HG03342 (cell line): ENCODE measurements at regions not wholly inside any gene's neighbourhood (a gene's known extent, or its start where the extent isn't known, plus 50 kb on each side); places are given as distances from the start of the nearest gene placed in this dataset.

Source experiments
- ATAC-seq: cut with Tn5 transposase; IDR thresholded peaks from one replicate; pipeline ENCODE4 v1.9.1; 2021; ENCODE audit warnings: mild to moderate bottlenecking, moderate library complexity; ENCODE audit not compliant: unreplicated experiment

DNA sequence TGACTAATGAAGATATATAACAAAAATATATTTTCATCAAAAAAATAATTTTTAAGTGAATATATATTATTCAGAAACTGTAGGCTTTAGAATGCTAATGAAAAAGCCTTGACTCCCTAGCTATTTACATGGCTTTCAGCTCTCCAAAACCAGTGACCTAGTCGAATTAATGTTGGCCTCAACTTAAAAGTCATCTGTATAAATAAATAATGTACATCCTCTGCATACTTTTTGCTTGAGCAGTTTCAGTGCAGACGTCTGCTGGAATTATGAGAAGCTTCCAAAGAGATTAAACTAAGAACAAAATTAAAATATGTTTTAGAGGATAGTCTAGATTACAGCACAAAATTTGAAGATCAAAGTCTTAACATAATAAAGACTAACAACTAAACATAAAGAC is 520.4 kb upstream of the ALCAM start:
- ATAC-seq, result no peak

DNA sequence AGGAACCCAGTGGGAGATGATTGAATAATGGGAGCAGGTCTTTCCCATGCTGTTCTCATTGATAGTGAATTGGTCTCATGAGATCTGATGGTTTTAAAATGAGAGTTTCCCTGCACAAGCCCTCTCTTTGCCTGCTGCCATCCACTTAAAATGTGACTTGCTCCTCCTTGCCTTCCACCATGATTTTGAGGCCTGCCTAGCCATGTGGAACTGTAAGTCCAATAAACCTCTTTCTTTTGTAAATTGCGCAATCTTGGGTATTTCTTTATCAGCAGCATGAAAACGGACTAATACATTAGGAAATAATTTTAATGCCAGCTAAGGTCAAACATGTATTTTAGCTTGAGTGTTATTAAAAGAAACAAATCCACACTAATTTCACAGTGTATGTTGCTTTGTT is 517.6 kb upstream of the ALCAM start:
- no peak for ATAC-seq

- ATAC-seq, result no peak
Measured at GRCh38 chr3:104854468-104854867, 512.2 kb upstream of the ALCAM start.

- no peak for ATAC-seq
Measured at GRCh38 chr3:104855702-104856101, 511.0 kb upstream of the ALCAM start.

DNA sequence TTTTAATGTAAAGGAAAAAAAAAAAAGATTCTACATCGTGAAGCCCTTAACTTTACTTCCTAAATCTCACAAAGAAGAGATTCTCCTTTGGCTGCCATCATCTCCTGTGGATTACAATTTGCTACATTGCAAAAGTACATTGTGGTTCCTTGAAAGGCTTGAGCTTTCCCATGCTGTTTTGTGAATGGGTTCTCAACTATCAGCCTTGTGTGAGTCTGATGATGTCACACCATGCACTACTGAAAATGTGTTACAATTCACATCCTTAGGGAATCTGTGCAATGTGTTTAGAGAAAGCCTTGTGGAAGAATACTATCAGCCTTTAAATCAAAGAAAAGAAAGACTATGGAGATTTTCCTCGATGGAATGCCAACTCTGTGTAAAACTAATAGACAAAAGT is 510.0 kb upstream of the ALCAM start:
- ATAC-seq, result no peak

GRCh38 chr3:104868291-104868690 is 498.4 kb upstream of the ALCAM start:
- ATAC-seq, result no peak

DNA sequence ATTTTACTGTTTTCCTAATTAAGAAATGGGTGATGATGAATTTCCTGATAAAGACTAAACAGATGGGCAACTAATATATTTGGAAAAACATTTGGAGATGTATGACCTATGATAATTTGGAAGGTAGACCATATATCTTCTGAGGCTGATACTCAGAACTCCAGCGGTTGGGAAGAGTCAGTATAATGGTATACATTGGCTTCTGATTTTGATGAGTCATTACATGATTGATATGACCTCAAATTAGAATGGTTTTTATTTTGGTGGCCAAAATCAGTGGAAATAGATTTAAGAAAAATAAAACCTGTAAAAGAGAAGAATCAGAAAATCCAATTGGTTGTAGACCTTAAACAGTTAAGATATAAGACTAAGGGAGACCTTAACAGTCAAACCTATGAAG is 496.4 kb upstream of the ALCAM start:
- ATAC-seq, result no peak

GRCh38 chr3:104873331-104873730 is 493.4 kb upstream of the ALCAM start:
- no peak for ATAC-seq

DNA sequence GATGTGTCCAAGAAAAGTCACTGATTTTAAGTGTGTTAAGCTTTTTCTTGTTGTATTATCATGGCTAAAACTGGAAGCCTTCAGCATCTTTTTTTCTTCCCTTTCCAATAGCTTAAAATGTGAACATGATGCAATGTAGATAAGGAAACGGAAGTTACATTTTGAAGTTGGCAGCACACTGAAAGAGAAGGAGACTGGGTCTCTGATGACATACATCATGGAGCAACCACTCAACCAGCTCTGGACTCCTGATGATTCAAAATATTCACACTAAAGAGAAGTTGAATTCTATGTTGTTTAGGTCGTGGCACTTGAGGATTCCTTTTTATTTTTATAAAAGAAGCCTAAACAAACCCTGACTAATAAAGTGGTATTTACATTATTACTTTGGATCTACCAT is 488.3 kb upstream of the ALCAM start:
- no peak for ATAC-seq

- no peak for ATAC-seq
Measured at GRCh38 chr3:104879919-104880318, 486.8 kb upstream of the ALCAM start.

GRCh38 chr3:104885214-104885814 is 481.4 kb upstream of the ALCAM start:
- no peak for ATAC-seq

DNA sequence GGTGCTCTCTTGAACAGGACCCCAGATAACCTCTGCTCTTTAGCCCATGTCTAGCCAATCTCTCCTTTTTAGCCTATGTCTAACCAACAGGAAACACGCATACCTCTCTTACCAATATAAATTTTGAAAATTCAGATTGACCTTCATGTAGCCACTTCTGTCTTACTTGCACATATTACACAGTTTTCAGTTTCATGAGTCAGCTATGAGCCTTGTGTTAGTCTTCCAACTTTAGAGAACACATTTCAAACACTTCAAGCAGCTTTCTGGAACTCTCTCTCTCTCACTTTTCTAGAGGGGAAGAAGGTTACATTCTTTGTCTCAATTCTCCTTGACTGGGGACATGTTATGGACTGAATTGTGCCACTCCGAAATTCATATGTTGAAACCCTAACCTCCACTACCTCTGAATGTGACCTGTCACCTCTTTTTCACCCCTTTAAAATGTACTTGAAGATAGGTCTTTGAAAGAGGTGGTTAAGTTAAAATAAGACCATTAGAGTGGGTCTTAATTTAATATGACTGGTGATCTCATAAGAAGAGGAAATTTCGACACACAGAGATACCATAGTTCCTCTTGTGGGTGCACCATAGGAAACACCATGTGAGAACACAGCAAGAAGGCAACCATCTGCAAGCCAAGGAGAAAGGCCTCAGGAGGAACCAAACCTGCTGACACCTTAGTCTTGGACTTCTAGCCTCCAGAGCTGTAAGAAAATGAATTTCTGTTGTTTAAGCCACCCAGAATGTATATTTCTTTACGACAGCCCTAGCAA is 480.3 kb upstream of the ALCAM start:
- ATAC-seq, result no peak

DNA sequence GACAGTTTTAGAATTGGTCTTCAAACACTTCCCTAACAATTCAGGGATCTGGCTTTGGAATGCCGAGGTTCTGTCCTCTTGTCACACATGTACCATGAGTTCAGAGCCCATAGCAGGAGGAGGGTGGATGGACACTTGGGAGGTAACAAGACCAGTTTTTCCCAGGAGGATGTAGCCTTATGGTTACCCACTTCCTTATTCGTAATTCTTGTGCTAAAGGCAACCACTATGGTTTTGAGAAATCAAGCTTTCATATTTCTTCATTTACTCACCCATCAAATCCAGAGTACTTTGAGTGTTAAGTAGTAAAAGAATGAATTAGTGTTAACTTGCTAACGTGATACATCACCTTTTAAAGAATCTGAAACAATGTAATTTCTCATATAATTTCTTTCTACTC is 479.6 kb upstream of the ALCAM start:
- ATAC-seq, result no peak

DNA sequence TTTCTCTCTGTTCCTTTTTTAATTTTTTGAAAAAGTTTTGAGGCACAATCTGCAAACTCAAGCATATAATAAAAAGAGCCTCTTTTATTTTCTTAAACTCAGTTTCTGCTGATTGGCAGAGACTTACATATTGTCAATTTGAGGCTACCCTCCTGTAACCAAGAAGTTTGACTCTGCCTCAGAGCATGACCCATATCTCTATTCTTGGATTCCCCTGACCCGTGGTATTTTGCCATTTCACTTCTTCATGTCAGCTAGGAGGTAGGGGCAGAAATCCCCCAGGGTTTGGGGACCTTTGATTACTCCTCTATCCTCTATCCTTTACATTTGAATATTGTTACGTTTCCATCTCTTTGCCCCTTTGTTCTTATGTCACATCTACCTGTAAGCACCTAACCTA is 479.1 kb upstream of the ALCAM start:
- no peak for ATAC-seq

GRCh38 chr3:104892044-104892443 is 474.7 kb upstream of the ALCAM start:
- no peak for ATAC-seq

DNA sequence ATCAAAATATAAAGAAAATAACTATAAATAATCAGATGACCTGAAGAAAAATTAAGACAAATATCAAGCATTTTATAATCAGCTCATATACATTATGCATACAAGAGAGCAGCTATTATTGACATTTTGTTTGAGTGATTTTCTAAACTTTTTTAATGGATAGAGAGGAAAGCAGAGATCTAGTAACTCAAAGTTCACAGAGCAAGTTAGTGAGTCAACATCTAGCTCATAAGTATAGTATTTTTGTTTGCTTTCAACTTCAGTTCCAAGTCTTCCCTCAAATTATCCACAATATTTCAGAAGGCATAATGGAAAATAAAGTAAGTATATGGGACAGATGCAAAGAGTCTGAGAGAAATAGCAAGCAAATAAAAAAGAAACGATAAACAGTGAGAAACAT is 470.1 kb upstream of the ALCAM start:
- ATAC-seq, result no peak

GRCh38 chr3:104901396-104901795 is 465.3 kb upstream of the ALCAM start:
- no peak for ATAC-seq

DNA sequence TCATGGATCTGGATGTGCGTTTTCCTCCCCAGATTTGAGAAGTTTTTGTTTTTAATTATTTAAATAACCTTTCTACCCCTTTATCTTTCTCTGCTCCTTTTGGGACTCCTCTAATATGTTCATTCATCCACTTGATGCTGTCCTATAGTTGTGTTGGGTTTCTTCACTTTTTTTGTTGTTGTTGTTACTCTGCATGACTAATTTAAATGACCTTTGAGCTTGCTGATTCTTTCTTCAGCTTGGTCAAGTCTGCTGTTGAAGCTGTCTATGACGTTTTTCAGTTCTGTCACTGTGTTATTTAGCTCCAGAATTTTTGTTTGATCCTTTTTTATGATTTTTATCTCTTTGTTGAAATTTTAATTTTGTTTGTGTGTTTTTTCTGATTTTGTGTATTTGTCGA is 463.6 kb upstream of the ALCAM start:
- ATAC-seq, result no peak

GRCh38 chr3:104906001-104906639 is 460.6 kb upstream of the ALCAM start:
- ATAC-seq, result no peak

- no peak for ATAC-seq
Measured at GRCh38 chr3:104907507-104907906, 459.2 kb upstream of the ALCAM start.

DNA sequence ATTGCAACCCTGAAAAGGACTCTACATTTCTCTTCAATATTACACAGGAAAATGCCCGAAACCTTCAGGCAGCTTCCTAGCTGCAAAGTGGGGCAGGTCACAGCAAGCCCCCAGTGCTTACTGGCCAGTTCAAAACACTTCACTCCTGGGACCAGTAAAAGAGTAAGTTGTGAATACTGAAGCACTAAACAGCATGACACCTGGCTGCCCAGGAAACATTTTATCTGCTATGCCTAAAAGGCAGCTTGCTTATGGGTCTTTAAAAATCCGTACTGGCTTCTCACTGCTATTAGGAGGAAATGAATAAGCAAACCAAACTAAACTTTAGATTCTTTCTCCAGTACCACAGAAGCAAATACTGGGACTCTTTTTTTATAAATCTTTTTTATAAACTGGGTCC is 457.9 kb upstream of the ALCAM start:
- no peak for ATAC-seq

GRCh38 chr3:104909198-104909597 is 457.5 kb upstream of the ALCAM start:
- no peak for ATAC-seq
